Fibroblast of pulmonary artery (primary cell): ENCODE measurements at regions not wholly inside any gene's neighbourhood (a gene's known extent, or its start where the extent isn't known, plus 50 kb on each side); places are given as distances from the start of the nearest gene placed in this dataset.

Experiments
- DNase-seq: peaks from one replicate; pipeline ENCODE4 v3.0.0-alpha.2; 2010; ENCODE audit warnings: low read depth
- H3K4me3 ChIP-seq: replicated peaks from 2 replicates; pipeline ENCODE4 v1.5.1; 2011; ENCODE audit warnings: low read depth, mild to moderate bottlenecking, control low read depth, low read length, moderate library complexity
- CTCF ChIP-seq: IDR thresholded peaks from 2 replicates; pipeline ENCODE4 v1.5.1; 2011; ENCODE audit warnings: mild to moderate bottlenecking, control low read depth, low read length, inconsistent platforms; ENCODE audit errors: missing control alignments

GRCh38 chr1:239993366-239993765 is 98.3 kb upstream of the FMN2 start:
- no peak overlapping the region for H3K4me3 ChIP-seq
- TF ChIP-seq CTCF, result no peak
- DNase-seq, result no peak

GRCh38 chr1:239995281-239995680 is 96.4 kb upstream of the FMN2 start:
- no peak overlapping the region for H3K4me3 ChIP-seq
- no peak for DNase-seq
- no peak for TF ChIP-seq CTCF

- DNase-seq, result no peak
- H3K4me3 ChIP-seq, result no peak overlapping the region
- no peak for TF ChIP-seq CTCF
Measured at GRCh38 chr1:239997160-239997514, 94.5 kb upstream of the FMN2 start.

- no peak for TF ChIP-seq CTCF
- no peak overlapping the region for H3K4me3 ChIP-seq
- DNase-seq, result no peak
Measured at GRCh38 chr1:239997515-239998311, 94.0 kb upstream of the FMN2 start.

- no peak for DNase-seq
- TF ChIP-seq CTCF, result no peak
- H3K4me3 ChIP-seq, result no peak overlapping the region
Measured at GRCh38 chr1:239998312-239998649, 93.4 kb upstream of the FMN2 start.

GRCh38 chr1:239999170-239999569 is 92.5 kb upstream of the FMN2 start:
- DNase-seq, result no peak
- no peak overlapping the region for H3K4me3 ChIP-seq
- TF ChIP-seq CTCF, result no peak

- DNase-seq, result peak; percentile 53
- no peak overlapping the region for H3K4me3 ChIP-seq
- no peak for TF ChIP-seq CTCF
Measured at GRCh38 chr1:240000634-240001033, 91.0 kb upstream of the FMN2 start.
